GM23338 (cell line): ENCODE measurements at regions not wholly inside any gene's neighbourhood (a gene's known extent, or its start where the extent isn't known, plus 50 kb on each side); places are given as distances from the start of the nearest gene placed in this dataset.

ENCODE experiments used
- ATAC-seq: fragments of 200-7000 bp; cut with Tn5 transposase; 3 replicates; pipeline ENCODE4 v1.9.1; 2020
- DNase-seq: peaks from one replicate; pipeline ENCODE4 v3.0.0-alpha.2; 2015; ENCODE audit warnings: low spot score
- H2AFZ ChIP-seq: fragments of 200-600 bp; sonication (generic); 2 replicates; pipeline ENCODE4 v1.8.0; 2016; ENCODE audit warnings: antibody characterized with exemption, mild to moderate bottlenecking, moderate library complexity
- H3F3A ChIP-seq: fragments of 200-600 bp; sonication (generic); replicated peaks from 2 replicates; pipeline ENCODE4 v1.8.0; 2017; ENCODE audit warnings: antibody characterized with exemption, mixed run types, low read depth
- H3K27ac ChIP-seq: fragments of 200-600 bp; sonication (generic); 2 replicates; pipeline ENCODE4 v1.6.1; 2016; ENCODE audit warnings: low read depth
- H3K27me3 ChIP-seq: fragments of 200-600 bp; sonication (generic); 2 replicates; pipeline ENCODE4 v1.8.0; 2016; ENCODE audit warnings: mild to moderate bottlenecking, mixed run types, moderate library complexity; ENCODE audit not compliant: insufficient read depth
- H3K36me3 ChIP-seq: fragments of 200-600 bp; sonication (generic); 2 replicates; pipeline ENCODE4 v1.8.0; 2016; ENCODE audit warnings: mild to moderate bottlenecking; ENCODE audit not compliant: insufficient read depth
- H3K4me1 ChIP-seq: fragments of 200-600 bp; sonication (generic); 2 replicates; pipeline ENCODE4 v1.8.0; 2016; ENCODE audit warnings: mild to moderate bottlenecking, moderate library complexity; ENCODE audit not compliant: insufficient read depth
- H3K4me2 ChIP-seq: fragments of 200-600 bp; sonication (generic); 2 replicates; pipeline ENCODE4 v1.7.1; 2017; ENCODE audit warnings: mixed run types
- H3K4me3 ChIP-seq: fragments of 200-600 bp; sonication (generic); 2 replicates; pipeline ENCODE4 v1.6.1; 2016; ENCODE audit warnings: mixed run types
- H3K79me2 ChIP-seq: fragments of 200-600 bp; sonication (generic); replicated peaks from 2 replicates; pipeline ENCODE4 v1.8.0; 2017; ENCODE audit warnings: mild to moderate bottlenecking; ENCODE audit not compliant: insufficient read depth
- H3K9me2 ChIP-seq: fragments of 200-600 bp; sonication (generic); 2 replicates; pipeline ENCODE4 v1.8.0; 2017; ENCODE audit not compliant: insufficient read depth
- H4K20me1 ChIP-seq: fragments of 200-600 bp; sonication (generic); replicated peaks from 2 replicates; pipeline ENCODE4 v1.8.0; 2017; ENCODE audit warnings: mild to moderate bottlenecking; ENCODE audit not compliant: insufficient read depth
- H3K27ac Mint-ChIP-seq: 2 replicates; pipeline ENCODE4 v1.8.0; 2020; ENCODE audit warnings: inconsistent platforms, mild to moderate bottlenecking, moderate library complexity, mixed read lengths
- H3K27me3 Mint-ChIP-seq: 3 replicates; pipeline ENCODE4 v1.8.0; 2022; ENCODE audit warnings: low read depth, mild to moderate bottlenecking, moderate library complexity, mixed read lengths, inconsistent platforms; ENCODE audit not compliant: insufficient read depth, poor library complexity
- H3K36me3 Mint-ChIP-seq: 3 replicates; pipeline ENCODE4 v1.8.0; 2021; ENCODE audit warnings: low read depth, mild to moderate bottlenecking, inconsistent platforms, moderate library complexity, mixed read lengths
- H3K4me1 Mint-ChIP-seq: 3 replicates; pipeline ENCODE4 v1.8.0; 2020; ENCODE audit warnings: mild to moderate bottlenecking, inconsistent platforms, mixed read lengths
- H3K4me3 Mint-ChIP-seq: 3 replicates; pipeline ENCODE4 v1.8.0; 2021; ENCODE audit warnings: moderate library complexity, mild to moderate bottlenecking, inconsistent platforms, mixed read lengths
- H3K9me3 Mint-ChIP-seq: 3 replicates; pipeline ENCODE4 v1.8.0; 2020; ENCODE audit warnings: moderate library complexity, mild to moderate bottlenecking, inconsistent platforms, mixed read lengths
- CREB1 ChIP-seq: fragments of 250-450 bp; sonication (Bioruptor Pico); IDR thresholded peaks from 2 replicates; pipeline ENCODE4 v1.5.0; 2020; ENCODE audit warnings: low read depth, mild to moderate bottlenecking, moderate library complexity
- ETS1 ChIP-seq: IDR thresholded peaks from 2 replicates; pipeline ENCODE4 v1.6.1; 2016; ENCODE audit warnings: antibody characterized with exemption
- EZH2 ChIP-seq: fragments of 200-600 bp; sonication (generic); IDR thresholded peaks from one replicate; pipeline ENCODE4 v1.8.0; 2017; ENCODE audit warnings: antibody characterized with exemption, mild to moderate bottlenecking, low read depth; ENCODE audit not compliant: unreplicated experiment
- JUNB ChIP-seq: IDR thresholded peaks from one replicate; pipeline ENCODE4 v1.6.1; 2016; ENCODE audit warnings: antibody characterized with exemption; ENCODE audit not compliant: unreplicated experiment
- POLR2AphosphoS5 ChIP-seq: IDR thresholded peaks from 2 replicates; pipeline ENCODE4 v1.6.1; 2016; ENCODE audit warnings: antibody characterized with exemption, low read depth
- REST ChIP-seq: IDR thresholded peaks from one replicate; pipeline ENCODE4 v1.6.1; 2018; ENCODE audit warnings: antibody characterized with exemption; ENCODE audit not compliant: unreplicated experiment
- STAT1 ChIP-seq: IDR thresholded peaks from one replicate; pipeline ENCODE4 v1.6.1; 2016; ENCODE audit warnings: antibody characterized with exemption; ENCODE audit not compliant: unreplicated experiment
- ZNF114 ChIP-seq: fragments of 250-450 bp; sonication (Bioruptor Pico); IDR thresholded peaks from 2 replicates; pipeline ENCODE4 v1.5.0; 2020; ENCODE audit warnings: mild to moderate bottlenecking, moderate library complexity
- ZNF331 ChIP-seq: fragments of 250-450 bp; sonication (Bioruptor Pico); IDR thresholded peaks from 2 replicates; pipeline ENCODE4 v1.5.0; 2020; ENCODE audit warnings: low read depth, mild to moderate bottlenecking, moderate library complexity

- no peak overlapping the region for H3K27ac ChIP-seq
- H3K4me1 Mint-ChIP-seq = no peaks in the 10 kb centered on the region; the same call in 2 of the 3 replicates
- H4K20me1 ChIP-seq = no peaks in the 10 kb centered on the region
- no peaks in the 10 kb centered on the region for H3K4me1 ChIP-seq
- H3K4me3 Mint-ChIP-seq = no peak overlapping the region
- ATAC-seq (no peak), DNase-seq (no peak)
- H3K36me3 Mint-ChIP-seq = no peaks in the 10 kb centered on the region
- no peaks in the 10 kb centered on the region for H3K79me2 ChIP-seq
- H3F3A ChIP-seq = no peaks in the 10 kb centered on the region
- no peaks in the 10 kb centered on the region for H3K9me3 Mint-ChIP-seq
- TF ChIP-seq POLR2AphosphoS5 (no peak), REST (no peak), STAT1 (no peak), ZNF331 (no peak), JUNB (no peak), EZH2 (no peak)
- H2AFZ ChIP-seq = no peak overlapping the region
- no peaks in the 10 kb centered on the region for H3K36me3 ChIP-seq
- no peaks in the 10 kb centered on the region for H3K9me2 ChIP-seq
- no peak overlapping the region for H3K4me3 ChIP-seq
- H3K27ac Mint-ChIP-seq = no peak overlapping the region
- H3K4me2 ChIP-seq = no peak overlapping the region
- H3K27me3 ChIP-seq = no peaks in the 10 kb centered on the region
- H3K27me3 Mint-ChIP-seq = peaks cover 2% of the 10 kb centered on the region
These were observed 224.8 kb downstream of the KLF5 start for GRCh38 chr13:73283636-73284035.

- Mint-ChIP-seq H3K4me1 (no peaks in the 10 kb centered on the region; the same call in 2 of the 3 replicates), H3K27me3 (no peaks in the 10 kb centered on the region), H3K4me3 (no peak overlapping the region), H3K27ac (no peak overlapping the region), H3K36me3 (no peaks in the 10 kb centered on the region), H3K9me3 (no peaks in the 10 kb centered on the region)
- H3K4me3 ChIP-seq = no peak overlapping the region
- no peaks in the 10 kb centered on the region for H3K4me1 ChIP-seq
- no peaks in the 10 kb centered on the region for H4K20me1 ChIP-seq
- no peaks in the 10 kb centered on the region for H3F3A ChIP-seq
- no peaks in the 10 kb centered on the region for H3K9me2 ChIP-seq
- no peak overlapping the region for H3K27ac ChIP-seq
- H3K4me2 ChIP-seq = no peak overlapping the region
- H3K79me2 ChIP-seq = no peaks in the 10 kb centered on the region
- TF ChIP-seq CREB1 (CRISPR knock-in tag) (no peak), JUNB (no peak), ETS1 (no peak), ZNF114 (CRISPR knock-in tag) (no peak)
- no peak overlapping the region for H2AFZ ChIP-seq
- no peaks in the 10 kb centered on the region for H3K36me3 ChIP-seq
- H3K27me3 ChIP-seq = no peaks in the 10 kb centered on the region
- ATAC-seq (no peak), DNase-seq (no peak)
These were observed 222.9 kb downstream of the KLF5 start for GRCh38 chr13:73281746-73282145.
